HEK293 (cell line): ENCODE measurements at regions not wholly inside any gene's neighbourhood (a gene's known extent, or its start where the extent isn't known, plus 50 kb on each side); places are given as distances from the start of the nearest gene placed in this dataset.

Experiments
- CTCF ChIA-PET: fragments of 350-600 bp; formaldehyde crosslinking; extraction: SDS; loops from one replicate; lab custom pipeline; 2021; ENCODE audit warnings: antibody characterized with exemption; lab: Yijun Ruan, JAX
- POLR2A ChIA-PET: fragments of 300-600 bp; formaldehyde crosslinking; extraction: SDS; loops from one replicate; lab custom pipeline; 2020; ENCODE audit warnings: antibody characterized with exemption, inconsistent platforms; lab: Yijun Ruan, JAX
- H3K27ac ChIP-seq: fragments of 200-500 bp; sonication (Bioruptor generic); 2 replicates; pipeline ENCODE4 v1.5.1; 2014; ENCODE audit warnings: low read depth, low read length, control low read depth, inconsistent platforms; ENCODE audit errors: extremely low read depth
- H3K36me3 ChIP-seq, 2 experiments: fragments of 200-500 bp in 1 of 2; sonication (Bioruptor generic) in 1 of 2; 1 replicate in 1 of 2; 2 replicates in 1 of 2; pipeline ENCODE4 v1.5.1; 2014 to 2017; ENCODE audit warnings: inconsistent platforms in 2 of 2, low read length in 2 of 2; ENCODE audit not compliant: control insufficient read depth in 2 of 2, insufficient read depth in 1 of 2
- H3K4me1 ChIP-seq: fragments of 200-500 bp; sonication (Bioruptor generic); 2 replicates; pipeline ENCODE4 v1.5.1; 2014; ENCODE audit warnings: mild to moderate bottlenecking, low read length, inconsistent platforms; ENCODE audit not compliant: control insufficient read depth, insufficient read depth
- H3K4me3 ChIP-seq: 2 replicates; pipeline ENCODE4 v1.5.1; 2011; ENCODE audit warnings: low read depth, mild to moderate bottlenecking, control low read depth, low read length, moderate library complexity
- H3K9me3 ChIP-seq: fragments of 200-500 bp; sonication (Bioruptor generic); 2 replicates; pipeline ENCODE4 v1.5.1; 2014; ENCODE audit warnings: low read depth, low read length, inconsistent platforms; ENCODE audit not compliant: control insufficient read depth, insufficient read depth
- GLI2 ChIP-seq: fragments of 450-650 bp; formaldehyde crosslinking; IDR thresholded peaks from 2 replicates; pipeline ENCODE4; 2017; ENCODE audit warnings: missing biosample characterization, missing genetic modification characterization, low read depth, borderline replicate concordance
- GLIS2 ChIP-seq: fragments of 450-650 bp; formaldehyde crosslinking; IDR thresholded peaks from 2 replicates; pipeline ENCODE4 v1.5.1; 2016; ENCODE audit warnings: missing biosample characterization, missing genetic modification characterization
- REPIN1 ChIP-seq: fragments of 450-650 bp; formaldehyde crosslinking; IDR thresholded peaks from 2 replicates; pipeline ENCODE4 v1.5.1; 2017; ENCODE audit warnings: missing biosample characterization, missing genetic modification characterization, low read depth
- TSHZ1 ChIP-seq: fragments of 450-650 bp; formaldehyde crosslinking; IDR thresholded peaks from 2 replicates; pipeline ENCODE4 v1.5.1; 2016; ENCODE audit warnings: missing biosample characterization, missing genetic modification characterization, borderline replicate concordance
- YY1 ChIP-seq: fragments of 450-650 bp; formaldehyde crosslinking; IDR thresholded peaks from 2 replicates; pipeline ENCODE4 v1.5.1; 2018; ENCODE audit warnings: missing biosample characterization, missing genetic modification characterization
- ZBTB48 ChIP-seq: fragments of 450-650 bp; formaldehyde crosslinking; IDR thresholded peaks from 2 replicates; pipeline ENCODE4 v1.5.1; 2016; ENCODE audit warnings: missing biosample characterization, missing genetic modification characterization
- ZFP41 ChIP-seq: fragments of 450-650 bp; formaldehyde crosslinking; IDR thresholded peaks from 2 replicates; pipeline ENCODE4 v1.5.1; 2016; ENCODE audit warnings: missing biosample characterization, missing genetic modification characterization, borderline replicate concordance
- ZNF10 ChIP-seq: fragments of 450-650 bp; formaldehyde crosslinking; IDR thresholded peaks from 2 replicates; pipeline ENCODE4 v1.5.1; 2017; ENCODE audit warnings: missing biosample characterization, missing genetic modification characterization
- ZNF148 ChIP-seq: fragments of 450-650 bp; formaldehyde crosslinking; IDR thresholded peaks from 2 replicates; pipeline ENCODE4 v1.5.0; 2017; ENCODE audit warnings: missing biosample characterization, missing genetic modification characterization, borderline replicate concordance
- ZNF175 ChIP-seq: fragments of 450-650 bp; formaldehyde crosslinking; IDR thresholded peaks from 2 replicates; pipeline ENCODE4 v1.5.1; 2016; ENCODE audit warnings: missing biosample characterization, missing genetic modification characterization
- ZNF266 ChIP-seq: fragments of 450-650 bp; formaldehyde crosslinking; IDR thresholded peaks from 2 replicates; pipeline ENCODE4 v1.5.1; 2016; ENCODE audit warnings: missing biosample characterization, missing genetic modification characterization, low read depth
- ZNF341 ChIP-seq: fragments of 450-650 bp; formaldehyde crosslinking; IDR thresholded peaks from 2 replicates; pipeline ENCODE4; 2016; ENCODE audit warnings: low read depth, missing biosample characterization, missing genetic modification characterization
- ZNF350 ChIP-seq: fragments of 450-650 bp; formaldehyde crosslinking; IDR thresholded peaks from 2 replicates; pipeline ENCODE4 v1.5.0; 2017; ENCODE audit warnings: missing biosample characterization, mild to moderate bottlenecking, missing genetic modification characterization
- ZNF514 ChIP-seq: fragments of 450-650 bp; formaldehyde crosslinking; IDR thresholded peaks from 2 replicates; pipeline ENCODE4 v1.5.1; 2016; ENCODE audit warnings: missing biosample characterization, missing genetic modification characterization
- ZNF529 ChIP-seq: fragments of 450-650 bp; formaldehyde crosslinking; IDR thresholded peaks from 2 replicates; pipeline ENCODE4 v1.5.1; 2017; ENCODE audit warnings: missing genetic modification characterization, missing biosample characterization; ENCODE audit not compliant: insufficient replicate concordance
- ZNF544 ChIP-seq: fragments of 450-650 bp; formaldehyde crosslinking; IDR thresholded peaks from 2 replicates; pipeline ENCODE4 v1.5.0; 2017; ENCODE audit warnings: missing biosample characterization, missing genetic modification characterization
- ZNF596 ChIP-seq: fragments of 450-650 bp; IDR thresholded peaks from 2 replicates; pipeline ENCODE4 v1.5.0; 2018; ENCODE audit warnings: missing biosample characterization, mild to moderate bottlenecking, missing genetic modification characterization, moderate library complexity
- ZNF629 ChIP-seq: fragments of 450-650 bp; formaldehyde crosslinking; IDR thresholded peaks from 2 replicates; pipeline ENCODE4 v1.5.1; 2017; ENCODE audit warnings: missing biosample characterization, missing genetic modification characterization
- ZNF843 ChIP-seq: fragments of 450-650 bp; formaldehyde crosslinking; IDR thresholded peaks from 2 replicates; pipeline ENCODE4 v1.5.1; 2016; ENCODE audit warnings: missing biosample characterization, missing genetic modification characterization
- ZSCAN4 ChIP-seq: fragments of 450-650 bp; formaldehyde crosslinking; IDR thresholded peaks from 2 replicates; pipeline ENCODE4 v1.5.1; 2017; ENCODE audit warnings: missing biosample characterization, missing genetic modification characterization

- CTCF ChIA-PET = no interaction called here
- POLR2A ChIA-PET = no interaction called here
These were observed 1554.0 kb upstream of the ADGRL3 start for GRCh38 chr4:59646082-59646481.

GRCh38 chr4:59647011-59647410, 1553.1 kb upstream of the ADGRL3 start:
- CTCF ChIA-PET = no interaction called here
- TF ChIP-seq ZNF148 (no peak), ZNF544 (no peak), ZNF10 (tag by site-specific recombination) (no peak), ZNF350 (no peak)
- H3K27ac ChIP-seq = no peak overlapping the region
- H3K4me1 ChIP-seq = no peaks in the 10 kb centered on the region
- no peak overlapping the region for H3K4me3 ChIP-seq
- no peaks in the 10 kb centered on the region for H3K9me3 ChIP-seq
- H3K36me3 ChIP-seq = no peaks in the 10 kb centered on the region
- POLR2A ChIA-PET = no interaction called here

More at GRCh38 chr4:59646082-59646481, 1554.0 kb upstream of the ADGRL3 start:
- Histone ChIP-seq H3K36me3 (no peaks in the 10 kb centered on the region), H3K9me3 (no peaks in the 10 kb centered on the region), H3K4me1 (no peaks in the 10 kb centered on the region), H3K27ac (no peak overlapping the region)
- TF ChIP-seq ZNF341 (tag by site-specific recombination) (no peak), ZBTB48 (tag by site-specific recombination) (no peak), ZFP41 (tag by site-specific recombination) (no peak), YY1 (no peak), ZNF175 (tag by site-specific recombination) (no peak), GLIS2 (tag by site-specific recombination) (no peak), TSHZ1 (tag by site-specific recombination) (no peak), REPIN1 (tag by site-specific recombination) (no peak), ZSCAN4 (no peak), ZNF596 (tag by site-specific recombination) (no peak), GLI2 (tag by site-specific recombination) (no peak)
- TF ChIP-seq, all 188 proteins: peak for 0
- H3K4me3 ChIP-seq = no peak overlapping the region

GRCh38 chr4:59647500-59647899, 1552.6 kb upstream of the ADGRL3 start:
- TF ChIP-seq ZNF266 (tag by site-specific recombination) (no peak), ZNF843 (tag by site-specific recombination) (no peak), ZNF596 (tag by site-specific recombination) (no peak), ZNF514 (tag by site-specific recombination) (no peak), ZNF629 (no peak), ZNF529 (tag by site-specific recombination) (no peak)
- H3K27ac ChIP-seq = no peak overlapping the region
- ChIA-PET POLR2A (no interaction called here), CTCF (no interaction called here)
- H3K4me3 ChIP-seq = no peak overlapping the region
- H3K36me3 ChIP-seq = no peaks in the 10 kb centered on the region
- H3K9me3 ChIP-seq = no peaks in the 10 kb centered on the region
- no peaks in the 10 kb centered on the region for H3K4me1 ChIP-seq
